ENCODE measurements at regions not wholly inside any gene's neighbourhood (a gene's known extent, or its start where the extent isn't known, plus 50 kb on each side); places are given as distances from the start of the nearest gene placed in this dataset.
"Not testable (repeated sequence)": the region's sequence is repeated elsewhere in the genome, so short reads cannot be mapped to it uniquely, and the experiment has no call there.

- TF ChIP-seq EZH2 (IDR thresholded peaks at IDR 0.05; ENCODE audit: borderline replicate concordance, insufficient read depth, low read depth, low read length, poor library complexity, severe bottlenecking); CTCF (IDR thresholded peaks at IDR 0.05): not testable (repeated sequence)
These were observed 737.1 kb downstream of the TRHDE start for GRCh38 chr12:73009138-73009834.

All from B cell (primary cell).